SK-N-SH (cell line): ENCODE measurements at regions not wholly inside any gene's neighbourhood (a gene's known extent, or its start where the extent isn't known, plus 50 kb on each side); places are given as distances from the start of the nearest gene placed in this dataset.
"Not testable (repeated sequence)": the region's sequence is repeated elsewhere in the genome, so short reads cannot be mapped to it uniquely, and the experiment has no call there.

Source experiments
- CHD2 ChIP-seq: fragments of 150-350 bp; IDR thresholded peaks from 2 replicates; pipeline ENCODE4 v1.6.1; 2018; ENCODE audit warnings: low read length; ENCODE audit not compliant: partially characterized antibody
- EP300 ChIP-seq, 2 experiments: IDR thresholded peaks; 2 replicates each; pipeline versions ENCODE4 v1.4.0 to v1.6.1; 2012; ENCODE audit warnings: borderline replicate concordance in 1 of 2, low read depth in 1 of 2, low read length in 1 of 2
- EZH2phosphoT487 ChIP-seq: fragments of 200-600 bp; sonication (generic); IDR thresholded peaks from 2 replicates; pipeline ENCODE4 v1.6.1; 2017; ENCODE audit warnings: low read depth, mixed run types, mild to moderate bottlenecking, antibody characterized with exemption, moderate library complexity, borderline replicate concordance
- FOSL2 ChIP-seq: IDR thresholded peaks from 2 replicates; pipeline ENCODE4 v1.4.0; 2012; ENCODE audit warnings: low read depth, mild to moderate bottlenecking, moderate library complexity, borderline replicate concordance
- FOXM1 ChIP-seq: IDR thresholded peaks from 2 replicates; pipeline ENCODE4 v1.4.0; 2012; ENCODE audit warnings: low read depth, mild to moderate bottlenecking
- RFX5 ChIP-seq: IDR thresholded peaks from 2 replicates; pipeline ENCODE4 v1.6.1; 2012; ENCODE audit warnings: mild to moderate bottlenecking, improper control_type of control experiment, low read length
- SIN3A ChIP-seq: IDR thresholded peaks from 2 replicates; pipeline ENCODE4 v1.6.1; 2012; ENCODE audit warnings: low read depth, mild to moderate bottlenecking, low read length, moderate library complexity, borderline replicate concordance
- SMC3 ChIP-seq: IDR thresholded peaks from 2 replicates; pipeline ENCODE4 v1.6.1; 2012; ENCODE audit warnings: low read depth, low read length, improper control_type of control experiment
- TAF1 ChIP-seq: IDR thresholded peaks from 2 replicates; pipeline ENCODE4 v1.6.1; 2012; ENCODE audit warnings: low read depth, mild to moderate bottlenecking, low read length, moderate library complexity, borderline replicate concordance
- TEAD4 ChIP-seq: IDR thresholded peaks from 2 replicates; pipeline ENCODE4 v1.4.0; 2012; ENCODE audit warnings: mild to moderate bottlenecking, borderline replicate concordance; ENCODE audit not compliant: insufficient read depth
- YY1 ChIP-seq: IDR thresholded peaks from 2 replicates; pipeline ENCODE4 v1.4.0; 2012; ENCODE audit warnings: low read depth, mild to moderate bottlenecking
- TF ChIP-seq, protein P1 (sequence below): fragments of 200-600 bp; sonication (generic); IDR thresholded peaks from 2 replicates; pipeline ENCODE4 v1.6.1; 2017; ENCODE audit warnings: antibody characterized with exemption, mild to moderate bottlenecking, moderate library complexity
- TF ChIP-seq, protein P2 (sequence below): IDR thresholded peaks from 2 replicates; pipeline ENCODE4 v1.6.1; 2012; ENCODE audit warnings: mild to moderate bottlenecking, low read depth, low read length, moderate library complexity

DNA sequence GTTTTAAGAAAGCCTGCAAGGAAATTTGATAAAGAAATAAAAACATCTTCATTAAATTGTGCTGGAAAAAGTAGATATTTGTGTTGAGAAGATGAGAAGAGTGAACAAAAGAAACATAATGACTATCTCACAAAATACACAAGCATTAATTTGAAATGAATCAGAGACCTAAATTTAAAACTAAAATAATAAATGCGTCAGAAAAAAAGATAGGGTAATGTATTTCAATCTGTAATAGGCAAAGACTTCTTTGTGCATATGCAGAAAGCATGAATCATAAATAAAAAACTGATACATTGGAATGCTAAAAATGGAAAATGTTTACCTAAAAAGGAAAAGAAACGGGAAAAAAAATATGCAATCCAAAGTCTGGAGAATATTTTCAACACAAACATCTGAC, 278.5 kb upstream of the RAI14 start:
- TF ChIP-seq, protein P1, sequence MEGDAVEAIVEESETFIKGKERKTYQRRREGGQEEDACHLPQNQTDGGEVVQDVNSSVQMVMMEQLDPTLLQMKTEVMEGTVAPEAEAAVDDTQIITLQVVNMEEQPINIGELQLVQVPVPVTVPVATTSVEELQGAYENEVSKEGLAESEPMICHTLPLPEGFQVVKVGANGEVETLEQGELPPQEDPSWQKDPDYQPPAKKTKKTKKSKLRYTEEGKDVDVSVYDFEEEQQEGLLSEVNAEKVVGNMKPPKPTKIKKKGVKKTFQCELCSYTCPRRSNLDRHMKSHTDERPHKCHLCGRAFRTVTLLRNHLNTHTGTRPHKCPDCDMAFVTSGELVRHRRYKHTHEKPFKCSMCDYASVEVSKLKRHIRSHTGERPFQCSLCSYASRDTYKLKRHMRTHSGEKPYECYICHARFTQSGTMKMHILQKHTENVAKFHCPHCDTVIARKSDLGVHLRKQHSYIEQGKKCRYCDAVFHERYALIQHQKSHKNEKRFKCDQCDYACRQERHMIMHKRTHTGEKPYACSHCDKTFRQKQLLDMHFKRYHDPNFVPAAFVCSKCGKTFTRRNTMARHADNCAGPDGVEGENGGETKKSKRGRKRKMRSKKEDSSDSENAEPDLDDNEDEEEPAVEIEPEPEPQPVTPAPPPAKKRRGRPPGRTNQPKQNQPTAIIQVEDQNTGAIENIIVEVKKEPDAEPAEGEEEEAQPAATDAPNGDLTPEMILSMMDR, result not testable (repeated sequence)
- TF ChIP-seq YY1; TEAD4; RFX5; SMC3; TAF1; EP300 (IDR thresholded peaks at IDR 0.05; ENCODE audit: borderline replicate concordance in 1 of 2, low read depth in 1 of 2, low read length in 1 of 2); CHD2; EZH2phosphoT487; FOSL2; SIN3A; FOXM1: not testable (repeated sequence)
- TF ChIP-seq, protein P2, sequence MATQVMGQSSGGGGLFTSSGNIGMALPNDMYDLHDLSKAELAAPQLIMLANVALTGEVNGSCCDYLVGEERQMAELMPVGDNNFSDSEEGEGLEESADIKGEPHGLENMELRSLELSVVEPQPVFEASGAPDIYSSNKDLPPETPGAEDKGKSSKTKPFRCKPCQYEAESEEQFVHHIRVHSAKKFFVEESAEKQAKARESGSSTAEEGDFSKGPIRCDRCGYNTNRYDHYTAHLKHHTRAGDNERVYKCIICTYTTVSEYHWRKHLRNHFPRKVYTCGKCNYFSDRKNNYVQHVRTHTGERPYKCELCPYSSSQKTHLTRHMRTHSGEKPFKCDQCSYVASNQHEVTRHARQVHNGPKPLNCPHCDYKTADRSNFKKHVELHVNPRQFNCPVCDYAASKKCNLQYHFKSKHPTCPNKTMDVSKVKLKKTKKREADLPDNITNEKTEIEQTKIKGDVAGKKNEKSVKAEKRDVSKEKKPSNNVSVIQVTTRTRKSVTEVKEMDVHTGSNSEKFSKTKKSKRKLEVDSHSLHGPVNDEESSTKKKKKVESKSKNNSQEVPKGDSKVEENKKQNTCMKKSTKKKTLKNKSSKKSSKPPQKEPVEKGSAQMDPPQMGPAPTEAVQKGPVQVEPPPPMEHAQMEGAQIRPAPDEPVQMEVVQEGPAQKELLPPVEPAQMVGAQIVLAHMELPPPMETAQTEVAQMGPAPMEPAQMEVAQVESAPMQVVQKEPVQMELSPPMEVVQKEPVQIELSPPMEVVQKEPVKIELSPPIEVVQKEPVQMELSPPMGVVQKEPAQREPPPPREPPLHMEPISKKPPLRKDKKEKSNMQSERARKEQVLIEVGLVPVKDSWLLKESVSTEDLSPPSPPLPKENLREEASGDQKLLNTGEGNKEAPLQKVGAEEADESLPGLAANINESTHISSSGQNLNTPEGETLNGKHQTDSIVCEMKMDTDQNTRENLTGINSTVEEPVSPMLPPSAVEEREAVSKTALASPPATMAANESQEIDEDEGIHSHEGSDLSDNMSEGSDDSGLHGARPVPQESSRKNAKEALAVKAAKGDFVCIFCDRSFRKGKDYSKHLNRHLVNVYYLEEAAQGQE, result not testable (repeated sequence)
